ENCODE measurements at regions not wholly inside any gene's neighbourhood (a gene's known extent, or its start where the extent isn't known, plus 50 kb on each side); places are given as distances from the start of the nearest gene placed in this dataset.

GRCh38 chr4:153940916-153941315 is 152.0 kb upstream of the SFRP2 start:
- no peak for TF ChIP-seq CTCF (IDR thresholded peaks at IDR 0.05)
- TF ChIP-seq POLR2A (IDR thresholded peaks at IDR 0.05): no peak

Data from thyroid gland (tissue), 4 donors.